ENCODE measurements at regions not wholly inside any gene's neighbourhood (a gene's known extent, or its start where the extent isn't known, plus 50 kb on each side); places are given as distances from the start of the nearest gene placed in this dataset.

GRCh38 chr2:139366681-139367080 lies 586.5 kb upstream of the NXPH2 start:
- Histone ChIP-seq H3K36me3 (ENCODE audit: control insufficient read depth in 2 of 2, insufficient read depth in 2 of 2, low read length in 1 of 2) (no peaks in the 10 kb centered on the region), H3K27me3 (ENCODE audit: control insufficient read depth in 2 of 2, insufficient read depth in 1 of 2, low read length in 1 of 2) (no peaks in the 10 kb centered on the region), H3K4me1 (ENCODE audit: control insufficient read depth in 2 of 2, insufficient read depth in 2 of 2, low read length in 2 of 2) (no peaks in the 10 kb centered on the region), H3K9me3 (ENCODE audit: control insufficient read depth in 2 of 2, insufficient read depth in 1 of 2, low read length in 1 of 2) (no peaks in the 10 kb centered on the region), H3K27ac (ENCODE audit: low read depth in 1 of 2, low read length in 1 of 2) (no peak overlapping the region), H3K4me3 (ENCODE audit: low read length in 2 of 2) (no peak overlapping the region)
- no peak for DNase-seq (ENCODE audit: low read depth in 6 of 9, low spot score in 9 of 9)
- 96% methylated on average over 2 of the region's 2 CpGs for WGBS

GRCh38 chr2:139365189-139365588 lies 585.0 kb upstream of the NXPH2 start:
- DNase-seq (ENCODE audit: low read depth in 6 of 9, low spot score in 9 of 9): no peak
- H3K36me3 ChIP-seq (ENCODE audit: control insufficient read depth in 2 of 2, insufficient read depth in 2 of 2, low read length in 1 of 2): no peaks in the 10 kb centered on the region
- 90% methylated on average over 5 of the region's 5 CpGs for WGBS

GRCh38 chr2:139360654-139361053 lies 580.5 kb upstream of the NXPH2 start:
- Histone ChIP-seq H3K9me3 (ENCODE audit: control insufficient read depth in 2 of 2, insufficient read depth in 1 of 2, low read length in 1 of 2) (no peaks in the 10 kb centered on the region), H3K27ac (ENCODE audit: low read depth in 1 of 2, low read length in 1 of 2) (no peak overlapping the region), H3K4me3 (ENCODE audit: low read length in 2 of 2) (no peak overlapping the region), H3K36me3 (ENCODE audit: control insufficient read depth in 2 of 2, insufficient read depth in 2 of 2, low read length in 1 of 2) (no peaks in the 10 kb centered on the region), H3K4me1 (ENCODE audit: control insufficient read depth in 2 of 2, insufficient read depth in 2 of 2, low read length in 2 of 2) (no peaks in the 10 kb centered on the region), H3K27me3 (ENCODE audit: control insufficient read depth in 2 of 2, insufficient read depth in 1 of 2, low read length in 1 of 2) (no peaks in the 10 kb centered on the region)
- no peak for DNase-seq (ENCODE audit: low read depth in 6 of 9, low spot score in 9 of 9)
- 75% methylated on average over 1 of the region's 1 CpG for WGBS

More at GRCh38 chr2:139365189-139365588, 585.0 kb upstream of the NXPH2 start:
- Histone ChIP-seq H3K27me3 (ENCODE audit: control insufficient read depth in 2 of 2, insufficient read depth in 1 of 2, low read length in 1 of 2) (no peaks in the 10 kb centered on the region), H3K27ac (ENCODE audit: low read depth in 1 of 2, low read length in 1 of 2) (no peak overlapping the region), H3K9me3 (ENCODE audit: control insufficient read depth in 2 of 2, insufficient read depth in 1 of 2, low read length in 1 of 2) (no peaks in the 10 kb centered on the region), H3K4me1 (ENCODE audit: control insufficient read depth in 2 of 2, insufficient read depth in 2 of 2, low read length in 2 of 2) (no peaks in the 10 kb centered on the region), H3K4me3 (ENCODE audit: low read length in 2 of 2) (no peak overlapping the region)

- no peaks in the 10 kb centered on the region for H3K36me3 ChIP-seq (ENCODE audit: control insufficient read depth in 2 of 2, insufficient read depth in 2 of 2, low read length in 1 of 2)
- no peak overlapping the region for H3K4me3 ChIP-seq (ENCODE audit: low read length in 2 of 2)
- DNase-seq (ENCODE audit: low read depth in 6 of 9, low spot score in 9 of 9): no peak
- 26% methylated on average over 1 of the region's 1 CpG for WGBS
- no peaks in the 10 kb centered on the region for H3K4me1 ChIP-seq (ENCODE audit: control insufficient read depth in 2 of 2, insufficient read depth in 2 of 2, low read length in 2 of 2)
- H3K9me3 ChIP-seq (ENCODE audit: control insufficient read depth in 2 of 2, insufficient read depth in 1 of 2, low read length in 1 of 2): no peaks in the 10 kb centered on the region
- no peak overlapping the region for H3K27ac ChIP-seq (ENCODE audit: low read depth in 1 of 2, low read length in 1 of 2)
- H3K27me3 ChIP-seq (ENCODE audit: control insufficient read depth in 2 of 2, insufficient read depth in 1 of 2, low read length in 1 of 2): no peaks in the 10 kb centered on the region
Measured at GRCh38 chr2:139359818-139360217, 579.6 kb upstream of the NXPH2 start.

GRCh38 chr2:139357972-139358371 lies 577.8 kb upstream of the NXPH2 start:
- Histone ChIP-seq H3K4me1 (ENCODE audit: control insufficient read depth in 2 of 2, insufficient read depth in 2 of 2, low read length in 2 of 2) (no peaks in the 10 kb centered on the region), H3K27me3 (ENCODE audit: control insufficient read depth in 2 of 2, insufficient read depth in 1 of 2, low read length in 1 of 2) (no peaks in the 10 kb centered on the region), H3K36me3 (ENCODE audit: control insufficient read depth in 2 of 2, insufficient read depth in 2 of 2, low read length in 1 of 2) (no peaks in the 10 kb centered on the region), H3K9me3 (ENCODE audit: control insufficient read depth in 2 of 2, insufficient read depth in 1 of 2, low read length in 1 of 2) (peaks cover 0 to 8% of the 10 kb centered on the region in 2 donors), H3K4me3 (ENCODE audit: low read length in 2 of 2) (no peak overlapping the region), H3K27ac (ENCODE audit: low read depth in 1 of 2, low read length in 1 of 2) (no peak overlapping the region)
- DNase-seq (ENCODE audit: low read depth in 6 of 9, low spot score in 9 of 9): no peak
- 93% methylated on average over 3 of the region's 3 CpGs for WGBS

- Histone ChIP-seq H3K9me3 (ENCODE audit: control insufficient read depth in 2 of 2, insufficient read depth in 1 of 2, low read length in 1 of 2) (peaks cover 0 to 11% of the 10 kb centered on the region in 2 donors), H3K4me1 (ENCODE audit: control insufficient read depth in 2 of 2, insufficient read depth in 2 of 2, low read length in 2 of 2) (no peaks in the 10 kb centered on the region), H3K27ac (ENCODE audit: low read depth in 1 of 2, low read length in 1 of 2) (no peak overlapping the region), H3K4me3 (ENCODE audit: low read length in 2 of 2) (no peak overlapping the region), H3K36me3 (ENCODE audit: control insufficient read depth in 2 of 2, insufficient read depth in 2 of 2, low read length in 1 of 2) (no peaks in the 10 kb centered on the region), H3K27me3 (ENCODE audit: control insufficient read depth in 2 of 2, insufficient read depth in 1 of 2, low read length in 1 of 2) (no peaks in the 10 kb centered on the region)
- 90% methylated on average over 1 of the region's 1 CpG for WGBS
- no peak for DNase-seq (ENCODE audit: low read depth in 6 of 9, low spot score in 9 of 9)
Measured at GRCh38 chr2:139354518-139354917, 574.3 kb upstream of the NXPH2 start.

GRCh38 chr2:139353874-139354273 lies 573.7 kb upstream of the NXPH2 start:
- peaks cover 0 to 11% of the 10 kb centered on the region in 2 donors for H3K9me3 ChIP-seq (ENCODE audit: control insufficient read depth in 2 of 2, insufficient read depth in 1 of 2, low read length in 1 of 2)
- no peak overlapping the region for H3K4me3 ChIP-seq (ENCODE audit: low read length in 2 of 2)
- no peaks in the 10 kb centered on the region for H3K4me1 ChIP-seq (ENCODE audit: control insufficient read depth in 2 of 2, insufficient read depth in 2 of 2, low read length in 2 of 2)
- H3K27me3 ChIP-seq (ENCODE audit: control insufficient read depth in 2 of 2, insufficient read depth in 1 of 2, low read length in 1 of 2): no peaks in the 10 kb centered on the region
- DNase-seq (ENCODE audit: low read depth in 6 of 9, low spot score in 9 of 9): no peak
- 100% methylated on average over 1 of the region's 1 CpG for WGBS
- no peaks in the 10 kb centered on the region for H3K36me3 ChIP-seq (ENCODE audit: control insufficient read depth in 2 of 2, insufficient read depth in 2 of 2, low read length in 1 of 2)
- no peak overlapping the region for H3K27ac ChIP-seq (ENCODE audit: low read depth in 1 of 2, low read length in 1 of 2)

- H3K4me3 ChIP-seq (ENCODE audit: low read length in 2 of 2): no peak overlapping the region
- H3K4me1 ChIP-seq (ENCODE audit: control insufficient read depth in 2 of 2, insufficient read depth in 2 of 2, low read length in 2 of 2): no peaks in the 10 kb centered on the region
- H3K27ac ChIP-seq (ENCODE audit: low read depth in 1 of 2, low read length in 1 of 2): no peak overlapping the region
- 26% methylated on average over 1 of the region's 1 CpG for WGBS
- H3K27me3 ChIP-seq (ENCODE audit: control insufficient read depth in 2 of 2, insufficient read depth in 1 of 2, low read length in 1 of 2): no peaks in the 10 kb centered on the region
- no peak for DNase-seq (ENCODE audit: low read depth in 6 of 9, low spot score in 9 of 9)
- no peaks in the 10 kb centered on the region for H3K36me3 ChIP-seq (ENCODE audit: control insufficient read depth in 2 of 2, insufficient read depth in 2 of 2, low read length in 1 of 2)
- no peaks in the 10 kb centered on the region for H3K9me3 ChIP-seq (ENCODE audit: control insufficient read depth in 2 of 2, insufficient read depth in 1 of 2, low read length in 1 of 2)
Measured at GRCh38 chr2:139317259-139317658, 537.1 kb upstream of the NXPH2 start.

- 92% methylated on average over 1 of the region's 1 CpG for WGBS
- no peaks in the 10 kb centered on the region for H3K27me3 ChIP-seq (ENCODE audit: control insufficient read depth in 2 of 2, insufficient read depth in 1 of 2, low read length in 1 of 2)
- H3K4me3 ChIP-seq (ENCODE audit: low read length in 2 of 2): no peak overlapping the region
- H3K4me1 ChIP-seq (ENCODE audit: control insufficient read depth in 2 of 2, insufficient read depth in 2 of 2, low read length in 2 of 2): no peaks in the 10 kb centered on the region
- no peaks in the 10 kb centered on the region for H3K9me3 ChIP-seq (ENCODE audit: control insufficient read depth in 2 of 2, insufficient read depth in 1 of 2, low read length in 1 of 2)
- H3K36me3 ChIP-seq (ENCODE audit: control insufficient read depth in 2 of 2, insufficient read depth in 2 of 2, low read length in 1 of 2): no peaks in the 10 kb centered on the region
- DNase-seq (ENCODE audit: low read depth in 6 of 9, low spot score in 9 of 9): no peak
- H3K27ac ChIP-seq (ENCODE audit: low read depth in 1 of 2, low read length in 1 of 2): no peak overlapping the region
Measured at GRCh38 chr2:139314059-139314458, 533.9 kb upstream of the NXPH2 start.

- no peak overlapping the region for H3K4me3 ChIP-seq (ENCODE audit: low read length in 2 of 2)
- H3K27me3 ChIP-seq (ENCODE audit: control insufficient read depth in 2 of 2, insufficient read depth in 1 of 2, low read length in 1 of 2): no peaks in the 10 kb centered on the region
- 84% methylated on average over 3 of the region's 3 CpGs for WGBS
Measured at GRCh38 chr2:139296672-139297209, 516.6 kb upstream of the NXPH2 start.

More at GRCh38 chr2:139296672-139297209, 516.6 kb upstream of the NXPH2 start:
- no peak for DNase-seq (ENCODE audit: low read depth in 6 of 9, low spot score in 9 of 9)
- no peak overlapping the region for H3K27ac ChIP-seq (ENCODE audit: low read depth in 1 of 2, low read length in 1 of 2)
- no peaks in the 10 kb centered on the region for H3K4me1 ChIP-seq (ENCODE audit: control insufficient read depth in 2 of 2, insufficient read depth in 2 of 2, low read length in 2 of 2)
- no peaks in the 10 kb centered on the region for H3K36me3 ChIP-seq (ENCODE audit: control insufficient read depth in 2 of 2, insufficient read depth in 2 of 2, low read length in 1 of 2)
- no peaks in the 10 kb centered on the region for H3K9me3 ChIP-seq (ENCODE audit: control insufficient read depth in 2 of 2, insufficient read depth in 1 of 2, low read length in 1 of 2)

Measured in thymus (tissue), 11 donors.